HEK293T (cell line): ENCODE measurements at regions not wholly inside any gene's neighbourhood (a gene's known extent, or its start where the extent isn't known, plus 50 kb on each side); places are given as distances from the start of the nearest gene placed in this dataset.

ENCODE experiments used
- CTBP1 ChIP-seq: fragments of 450-650 bp; IDR thresholded peaks from 2 replicates; pipeline ENCODE4 v1.6.1; 2016; ENCODE audit warnings: borderline replicate concordance
- ELF4 ChIP-seq: fragments of 450-650 bp; IDR thresholded peaks from 2 replicates; pipeline ENCODE4 v1.6.1; 2017; ENCODE audit warnings: antibody characterized with exemption
- HDGF ChIP-seq: fragments of 450-650 bp; IDR thresholded peaks from 2 replicates; pipeline ENCODE4 v1.6.1; 2017; ENCODE audit warnings: antibody characterized with exemption, borderline replicate concordance
- LEF1 ChIP-seq: fragments of 450-650 bp; IDR thresholded peaks from 2 replicates; pipeline ENCODE4 v1.6.1; 2017; ENCODE audit warnings: mild to moderate bottlenecking, borderline replicate concordance
- NFRKB ChIP-seq: fragments of 450-650 bp; IDR thresholded peaks from 2 replicates; pipeline ENCODE4 v1.6.1; 2016; ENCODE audit warnings: mild to moderate bottlenecking, moderate library complexity
- SP1 ChIP-seq: fragments of 450-650 bp; IDR thresholded peaks from 2 replicates; pipeline ENCODE4 v1.6.1; 2017

- TF ChIP-seq HDGF (no peak), SP1 (no peak), ELF4 (no peak), LEF1 (no peak), CTBP1 (no peak), NFRKB (no peak)
Measured at GRCh38 chr20:11218173-11218680, 544.4 kb upstream of the JAG1 start.
